ENCODE measurements at regions not wholly inside any gene's neighbourhood (a gene's known extent, or its start where the extent isn't known, plus 50 kb on each side); places are given as distances from the start of the nearest gene placed in this dataset.
A peak's percentile ranks its signal among the peaks of the same experiment; 100 is the strongest.

- in situ Hi-C loops (cut with HindIII; ENCODE audit: low sequenced_read_pairs) = no loop called here
- no peak for DNase-seq (ENCODE audit: low spot score)
Measured at GRCh38 chr2:236852100-236852976, 233.4 kb upstream of the COPS8 start.

GRCh38 chr2:236852977-236853374, 232.7 kb upstream of the COPS8 start:
- in situ Hi-C loops (cut with HindIII; ENCODE audit: low sequenced_read_pairs) = no loop called here
- no peak for DNase-seq (ENCODE audit: low spot score)

DNA sequence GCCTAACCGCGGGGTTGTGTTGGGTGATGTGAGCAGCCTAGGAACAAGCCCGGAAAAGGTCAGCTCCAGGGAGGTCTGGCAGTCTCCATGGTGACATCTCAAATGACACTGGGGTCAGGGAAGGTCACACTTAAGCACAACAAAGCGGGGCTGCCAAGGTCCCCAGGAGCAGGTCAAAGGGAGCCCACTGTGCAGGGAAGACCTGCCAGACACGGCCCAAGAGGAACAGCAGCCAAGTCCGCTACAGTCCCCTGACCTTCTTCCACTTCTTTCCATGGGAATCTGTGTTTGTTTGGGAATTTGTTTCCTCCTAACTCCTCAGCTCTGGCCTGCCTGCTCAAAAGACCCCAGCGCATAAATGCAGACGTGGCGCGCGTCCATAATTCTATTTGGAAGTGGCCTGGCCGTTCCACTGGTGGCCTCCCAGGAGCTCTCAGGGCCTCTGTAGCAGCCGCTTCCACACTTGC, 232.1 kb upstream of the COPS8 start:
- DNase-seq (ENCODE audit: low spot score) = no peak
- in situ Hi-C loops (cut with HindIII; ENCODE audit: low sequenced_read_pairs) = no loop called here

DNA sequence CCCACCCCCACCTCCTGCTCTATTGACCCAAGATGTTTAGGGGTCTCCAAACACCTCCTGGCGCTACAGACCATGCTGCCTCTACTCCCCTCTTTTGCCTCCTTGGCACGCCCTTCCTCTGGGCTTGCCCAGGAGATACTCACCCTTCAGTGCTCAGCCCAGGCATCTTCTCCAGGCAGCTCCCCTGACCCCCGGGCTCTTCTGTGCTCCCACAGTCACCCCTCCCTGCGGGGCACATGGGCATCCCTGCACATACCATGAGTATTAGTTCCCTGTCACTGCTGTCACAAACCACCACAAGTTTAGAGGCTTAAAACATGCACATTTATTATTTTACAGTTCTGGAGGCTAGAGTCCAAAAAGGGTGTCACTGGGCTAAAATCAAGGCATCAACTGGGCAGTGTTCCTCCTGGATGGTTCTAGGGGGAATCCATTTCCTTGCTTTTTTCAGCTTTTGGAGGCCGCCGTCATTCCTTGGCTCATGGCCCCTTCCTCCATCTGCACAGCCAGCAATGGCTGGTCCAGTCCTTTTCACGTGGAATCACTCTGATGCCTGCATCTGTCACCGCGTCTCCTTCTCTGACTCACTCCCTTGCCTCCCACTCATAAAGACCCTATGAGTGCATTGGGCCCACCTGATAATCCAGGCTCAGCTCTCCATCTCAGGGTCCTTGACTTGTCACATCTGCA, 230.4 kb upstream of the COPS8 start:
- in situ Hi-C loops (cut with HindIII; ENCODE audit: low sequenced_read_pairs) = no loop called here
- no peak for DNase-seq (ENCODE audit: low spot score)

DNA sequence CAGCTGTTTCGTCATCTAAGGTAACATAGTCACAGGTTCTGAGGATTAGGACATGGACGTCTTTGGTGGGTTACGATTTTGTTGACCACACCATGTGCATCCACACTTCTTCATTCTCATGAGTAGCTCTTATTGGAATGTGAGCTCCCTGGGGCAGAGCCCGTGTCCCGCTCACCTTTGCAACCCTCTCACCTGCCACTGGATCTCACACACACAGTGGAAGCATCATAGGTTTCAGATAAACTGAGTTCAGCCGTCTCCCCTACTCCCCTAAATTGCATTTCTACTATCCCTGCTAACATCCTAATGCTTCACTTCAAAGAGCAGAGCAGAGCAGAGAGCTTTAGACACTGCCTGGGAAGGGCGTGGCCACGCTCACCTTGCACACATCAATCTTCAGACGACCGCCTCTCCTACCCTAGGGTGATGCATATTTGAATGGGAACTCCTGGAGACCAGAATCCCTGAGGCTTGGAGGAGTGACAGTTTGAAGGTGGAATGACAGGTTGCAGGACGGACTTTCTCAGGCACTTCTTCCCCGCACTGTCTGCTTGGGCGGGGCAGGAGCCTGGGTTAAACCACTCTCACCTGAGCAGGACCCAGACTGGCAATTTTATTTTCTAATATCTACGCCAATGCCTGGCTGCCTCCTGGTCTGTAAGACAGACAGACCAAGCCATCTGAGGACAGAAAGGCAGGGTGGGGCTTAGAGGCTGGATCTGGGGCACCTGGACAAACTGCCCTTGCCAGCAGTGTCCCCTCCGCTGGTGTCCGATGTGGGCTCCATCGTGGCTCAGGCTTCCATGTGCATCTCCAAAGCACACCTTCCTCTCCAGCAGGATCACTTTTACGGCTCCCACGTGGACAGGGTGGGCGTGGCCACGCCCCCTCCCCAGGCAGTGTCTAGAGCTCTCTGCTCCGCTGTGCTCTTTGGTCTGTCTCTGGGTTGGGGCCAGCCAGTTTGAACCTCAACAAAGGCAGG, 229.5 kb upstream of the COPS8 start:
- DNase-seq (ENCODE audit: low spot score) = no peak
- in situ Hi-C loops (cut with HindIII; ENCODE audit: low sequenced_read_pairs) = no loop called here

GRCh38 chr2:236856848-236857235, 228.8 kb upstream of the COPS8 start:
- no peak for DNase-seq (ENCODE audit: low spot score)
- in situ Hi-C loops (cut with HindIII; ENCODE audit: low sequenced_read_pairs) = no loop called here

GRCh38 chr2:236857246-236857645, 228.4 kb upstream of the COPS8 start:
- in situ Hi-C loops (cut with HindIII; ENCODE audit: low sequenced_read_pairs) = no loop called here
- no peak for DNase-seq (ENCODE audit: low spot score)

- in situ Hi-C loops (cut with HindIII; ENCODE audit: low sequenced_read_pairs) = no loop called here
- DNase-seq (ENCODE audit: low spot score) = no peak
Measured at GRCh38 chr2:236857781-236858180, 227.9 kb upstream of the COPS8 start.

DNA sequence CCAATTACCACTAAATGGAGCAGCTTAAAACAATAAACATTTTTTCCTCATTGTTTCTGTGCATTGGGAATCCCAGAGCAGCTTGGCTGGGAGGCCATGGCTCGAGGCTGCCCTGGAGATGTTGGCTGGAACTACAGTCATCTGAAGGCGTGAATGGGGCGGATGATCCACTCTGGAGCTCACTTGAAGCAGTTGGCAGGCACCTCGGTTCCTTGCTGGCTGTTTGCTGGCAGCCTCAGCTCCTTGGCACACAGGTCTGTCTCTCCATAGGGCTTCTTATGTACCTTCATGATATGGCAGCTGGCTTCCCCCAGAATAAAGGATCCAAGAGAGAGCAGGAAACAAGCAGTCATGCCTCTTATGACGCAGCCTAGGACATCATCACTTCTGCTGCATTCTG, 227.0 kb upstream of the COPS8 start:
- in situ Hi-C loops (cut with HindIII; ENCODE audit: low sequenced_read_pairs) = no loop called here
- DNase-seq (ENCODE audit: low spot score) = peak; percentile 35

- no peak for DNase-seq (ENCODE audit: low spot score)
- in situ Hi-C loops (cut with HindIII; ENCODE audit: low sequenced_read_pairs) = no loop called here
Measured at GRCh38 chr2:236859908-236860307, 225.8 kb upstream of the COPS8 start.

GRCh38 chr2:236861196-236861875, 224.4 kb upstream of the COPS8 start:
- in situ Hi-C loops (cut with HindIII; ENCODE audit: low sequenced_read_pairs) = no loop called here
- DNase-seq (ENCODE audit: low spot score) = no peak

GRCh38 chr2:236861944-236862343, 223.7 kb upstream of the COPS8 start:
- in situ Hi-C loops (cut with HindIII; ENCODE audit: low sequenced_read_pairs) = no loop called here

GRCh38 chr2:236862526-236862925, 223.2 kb upstream of the COPS8 start:
- no peak for DNase-seq (ENCODE audit: low spot score)
- in situ Hi-C loops (cut with HindIII; ENCODE audit: low sequenced_read_pairs) = no loop called here

More at GRCh38 chr2:236861944-236862343, 223.7 kb upstream of the COPS8 start:
- no peak for DNase-seq (ENCODE audit: low spot score)

- in situ Hi-C loops (cut with HindIII; ENCODE audit: low sequenced_read_pairs) = no loop called here
- no peak for DNase-seq (ENCODE audit: low spot score)
Measured at GRCh38 chr2:236862961-236863728, 222.5 kb upstream of the COPS8 start.

- no peak for DNase-seq (ENCODE audit: low spot score)
- in situ Hi-C loops (cut with HindIII; ENCODE audit: low sequenced_read_pairs) = no loop called here
Measured at GRCh38 chr2:236863729-236864126, 222.0 kb upstream of the COPS8 start.

GRCh38 chr2:236865052-236865451, 220.6 kb upstream of the COPS8 start:
- DNase-seq (ENCODE audit: low spot score) = no peak

DNA sequence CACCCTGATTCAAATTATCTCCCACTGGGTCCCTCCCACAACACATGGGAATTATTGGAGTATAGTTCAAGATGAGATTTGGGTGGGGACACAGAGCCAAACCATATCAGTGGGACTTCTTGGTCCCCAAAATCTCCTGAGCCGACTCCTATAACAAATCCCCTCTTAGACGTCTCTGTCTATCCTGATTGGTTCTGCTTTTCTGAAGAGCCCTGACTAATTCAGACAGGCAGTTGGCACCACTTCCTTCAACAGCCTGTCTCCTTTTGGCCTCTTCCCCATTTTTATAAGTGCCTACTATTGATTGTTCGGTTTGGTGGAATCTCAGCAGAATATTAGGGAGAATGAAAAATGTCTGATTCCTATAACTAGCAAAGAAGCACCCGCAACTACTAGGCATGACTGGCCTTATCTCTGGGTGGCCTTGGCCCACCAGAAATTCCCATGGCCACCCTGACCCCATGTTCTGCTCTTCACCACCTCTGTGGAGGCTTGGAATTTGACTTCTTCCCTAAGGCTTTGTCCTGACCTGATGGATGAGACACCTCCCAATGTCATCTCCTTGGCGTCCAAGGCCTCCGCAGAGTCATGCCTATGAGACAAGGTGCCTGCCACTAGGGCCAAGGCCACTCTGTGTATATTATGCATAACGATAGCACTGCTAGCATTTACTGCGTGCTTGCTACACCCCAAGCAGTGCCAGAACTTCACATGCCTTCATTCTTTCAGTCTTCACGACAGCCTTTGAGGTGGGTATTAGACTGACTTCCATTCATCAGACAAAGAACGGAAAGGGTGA, 218.9 kb upstream of the COPS8 start:
- in situ Hi-C loops (cut with HindIII; ENCODE audit: low sequenced_read_pairs) = no loop called here
- no peak for DNase-seq (ENCODE audit: low spot score)

More at GRCh38 chr2:236865052-236865451, 220.6 kb upstream of the COPS8 start:
- in situ Hi-C loops (cut with HindIII; ENCODE audit: low sequenced_read_pairs) = no loop called here

All from G401 (cell line).